ENCODE measurements at regions not wholly inside any gene's neighbourhood (a gene's known extent, or its start where the extent isn't known, plus 50 kb on each side); places are given as distances from the start of the nearest gene placed in this dataset.

- CTCF ChIA-PET: no interaction called here
- no peaks in the 10 kb centered on the region for H3K27me3 Mint-ChIP-seq
- H3K9me3 Mint-ChIP-seq: peaks cover 0 to 13% (median 0%) of the 10 kb centered on the region in 11 donors
- no peak overlapping the region for H3K27ac Mint-ChIP-seq
- intact Hi-C loops (cut with micrococcal nuclease): no loop called here
- ATAC-seq: no peak
- Histone ChIP-seq H3K27ac (ENCODE audit: low read depth, low read length) (no peak overlapping the region), H3K36me3 (ENCODE audit: control insufficient read depth in 2 of 3, insufficient read depth in 3 of 3, low read length in 3 of 3) (no peaks in the 10 kb centered on the region), H3K4me3 (ENCODE audit: low read length) (no peak overlapping the region), H3K4me1 (ENCODE audit: control insufficient read depth in 2 of 2, insufficient read depth in 2 of 2, low read length in 2 of 2) (peaks cover 5% of the 10 kb centered on the region in 2 donors), H3K9me3 (ENCODE audit: control insufficient read depth in 2 of 3, low read length in 3 of 3) (no peaks in the 10 kb centered on the region), H3K27me3 (ENCODE audit: control insufficient read depth in 2 of 2, insufficient read depth in 2 of 2, low read length in 2 of 2) (no peaks in the 10 kb centered on the region)
- POLR2A ChIA-PET: no interaction called here
- DNase-seq: no peak
- H3K4me1 Mint-ChIP-seq: peaks cover 3 to 11% (median 7%) of the 10 kb centered on the region in 7 donors
- H3K36me3 Mint-ChIP-seq: peaks cover 0 to 15% (median 0%) of the 10 kb centered on the region in 5 donors
- H3K4me3 Mint-ChIP-seq: no peak overlapping the region
Observed at GRCh38 chr21:35216996-35217395, 167.9 kb upstream of the RUNX1 start.

- H3K9me3 Mint-ChIP-seq: peaks cover 0 to 11% (median 0%) of the 10 kb centered on the region in 11 donors
- CTCF ChIA-PET: interaction anchor here (0.7 to 1.5 kb wide), 2 partner anchors 10 to 119 kb away, joined by 4 to 8 read pairs; no protein-coding TSS in a partner anchor
- no peaks in the 10 kb centered on the region for H3K27me3 Mint-ChIP-seq
- Histone ChIP-seq H3K4me3 (ENCODE audit: low read length) (no peak overlapping the region), H3K27me3 (ENCODE audit: control insufficient read depth in 2 of 2, insufficient read depth in 2 of 2, low read length in 2 of 2) (no peaks in the 10 kb centered on the region), H3K27ac (ENCODE audit: low read depth, low read length) (no peak overlapping the region), H3K4me1 (ENCODE audit: control insufficient read depth in 2 of 2, insufficient read depth in 2 of 2, low read length in 2 of 2) (no peaks in the 10 kb centered on the region), H3K9me3 (ENCODE audit: control insufficient read depth in 2 of 3, low read length in 3 of 3) (no peaks in the 10 kb centered on the region), H3K36me3 (ENCODE audit: control insufficient read depth in 2 of 3, insufficient read depth in 3 of 3, low read length in 3 of 3) (no peaks in the 10 kb centered on the region)
- ATAC-seq (no peak), DNase-seq (no peak)
- POLR2A ChIA-PET: interaction anchor here (0.6 kb wide), 1 partner anchor 80 kb away, joined by 3 read pairs; no protein-coding TSS in a partner anchor
- peaks cover 0 to 12% (median 0%) of the 10 kb centered on the region in 5 donors for H3K36me3 Mint-ChIP-seq
- no peak overlapping the region for H3K4me3 Mint-ChIP-seq
- peaks cover 0 to 6% (median 3%) of the 10 kb centered on the region in 7 donors for H3K4me1 Mint-ChIP-seq
- intact Hi-C loops (cut with micrococcal nuclease): no loop called here
- H3K27ac Mint-ChIP-seq: no peak overlapping the region
Observed at GRCh38 chr21:35215870-35216269, 166.8 kb upstream of the RUNX1 start.

GRCh38 chr21:35212393-35213127 is 163.5 kb upstream of the RUNX1 start:
- Mint-ChIP-seq H3K27me3 (no peaks in the 10 kb centered on the region), H3K4me1 (no peaks in the 10 kb centered on the region), H3K27ac (no peak overlapping the region), H3K9me3 (peaks cover 0 to 23% (median 12%) of the 10 kb centered on the region in 11 donors), H3K36me3 (peaks cover 0 to 12% (median 0%) of the 10 kb centered on the region in 5 donors), H3K4me3 (no peak overlapping the region)
- Histone ChIP-seq H3K36me3 (ENCODE audit: control insufficient read depth in 2 of 3, insufficient read depth in 3 of 3, low read length in 3 of 3) (no peaks in the 10 kb centered on the region), H3K4me1 (ENCODE audit: control insufficient read depth in 2 of 2, insufficient read depth in 2 of 2, low read length in 2 of 2) (no peaks in the 10 kb centered on the region), H3K9me3 (ENCODE audit: control insufficient read depth in 2 of 3, low read length in 3 of 3) (peaks cover 0 to 6% (median 3%) of the 10 kb centered on the region in 3 experiments), H3K27me3 (ENCODE audit: control insufficient read depth in 2 of 2, insufficient read depth in 2 of 2, low read length in 2 of 2) (no peaks in the 10 kb centered on the region), H3K4me3 (ENCODE audit: low read length) (no peak overlapping the region), H3K27ac (ENCODE audit: low read depth, low read length) (no peak overlapping the region)
- POLR2A ChIA-PET: no interaction called here
- intact Hi-C loops (cut with micrococcal nuclease): no loop called here
- DNase-seq (no peak), ATAC-seq (no peak)
- CTCF ChIA-PET: no interaction called here

- Histone ChIP-seq H3K4me3 (ENCODE audit: low read length) (no peak overlapping the region), H3K36me3 (ENCODE audit: control insufficient read depth in 2 of 3, insufficient read depth in 3 of 3, low read length in 3 of 3) (no peaks in the 10 kb centered on the region), H3K9me3 (ENCODE audit: control insufficient read depth in 2 of 3, low read length in 3 of 3) (peaks cover 0 to 6% (median 3%) of the 10 kb centered on the region in 3 experiments), H3K27ac (ENCODE audit: low read depth, low read length) (no peak overlapping the region), H3K27me3 (ENCODE audit: control insufficient read depth in 2 of 2, insufficient read depth in 2 of 2, low read length in 2 of 2) (no peaks in the 10 kb centered on the region), H3K4me1 (ENCODE audit: control insufficient read depth in 2 of 2, insufficient read depth in 2 of 2, low read length in 2 of 2) (no peaks in the 10 kb centered on the region)
- ChIA-PET CTCF (no interaction called here), POLR2A (no interaction called here)
- Mint-ChIP-seq H3K4me1 (peaks cover 1 to 4% (median 1%) of the 10 kb centered on the region in 7 donors), H3K36me3 (peaks cover 0 to 12% (median 0%) of the 10 kb centered on the region in 5 donors), H3K9me3 (peaks cover 0 to 23% (median 12%) of the 10 kb centered on the region in 11 donors), H3K27me3 (no peaks in the 10 kb centered on the region), H3K27ac (no peak overlapping the region), H3K4me3 (no peak overlapping the region)
- DNase-seq (no peak), ATAC-seq (no peak)
- intact Hi-C loops (cut with micrococcal nuclease): no loop called here
Observed at GRCh38 chr21:35211782-35212181, 162.7 kb upstream of the RUNX1 start.

- Mint-ChIP-seq H3K27ac (no peak overlapping the region), H3K4me3 (no peak overlapping the region), H3K27me3 (no peaks in the 10 kb centered on the region), H3K4me1 (peaks cover 12 to 19% (median 18%) of the 10 kb centered on the region in 7 donors), H3K9me3 (peaks cover 0 to 23% (median 12%) of the 10 kb centered on the region in 11 donors), H3K36me3 (peaks cover 0 to 12% (median 0%) of the 10 kb centered on the region in 5 donors)
- peaks cover 0 to 6% of the 10 kb centered on the region in 2 donors for H3K4me1 ChIP-seq (ENCODE audit: control insufficient read depth in 2 of 2, insufficient read depth in 2 of 2, low read length in 2 of 2)
- no peaks in the 10 kb centered on the region for H3K36me3 ChIP-seq (ENCODE audit: control insufficient read depth in 2 of 3, insufficient read depth in 3 of 3, low read length in 3 of 3)
- intact Hi-C loops (cut with micrococcal nuclease): no loop called here
- no peak for ATAC-seq
- peaks cover 0 to 6% (median 3%) of the 10 kb centered on the region in 3 experiments for H3K9me3 ChIP-seq (ENCODE audit: control insufficient read depth in 2 of 3, low read length in 3 of 3)
- no peaks in the 10 kb centered on the region for H3K27me3 ChIP-seq (ENCODE audit: control insufficient read depth in 2 of 2, insufficient read depth in 2 of 2, low read length in 2 of 2)
- no peak overlapping the region for H3K4me3 ChIP-seq (ENCODE audit: low read length)
- POLR2A ChIA-PET: no interaction called here
- CTCF ChIA-PET: no interaction called here
- no peak for DNase-seq
- H3K27ac ChIP-seq (ENCODE audit: low read depth, low read length): no peak overlapping the region
Observed at GRCh38 chr21:35210093-35210492, 161.0 kb upstream of the RUNX1 start.

- peaks cover 0 to 6% (median 3%) of the 10 kb centered on the region in 3 experiments for H3K9me3 ChIP-seq (ENCODE audit: control insufficient read depth in 2 of 3, low read length in 3 of 3)
- Mint-ChIP-seq H3K9me3 (peaks cover 0 to 23% (median 12%) of the 10 kb centered on the region in 11 donors), H3K27me3 (no peaks in the 10 kb centered on the region), H3K4me3 (no peak overlapping the region), H3K27ac (no peak overlapping the region), H3K4me1 (peaks cover 18 to 29% (median 25%) of the 10 kb centered on the region in 7 donors), H3K36me3 (peaks cover 0 to 12% (median 0%) of the 10 kb centered on the region in 5 donors)
- peaks cover 0 to 10% of the 10 kb centered on the region in 2 donors for H3K4me1 ChIP-seq (ENCODE audit: control insufficient read depth in 2 of 2, insufficient read depth in 2 of 2, low read length in 2 of 2)
- ChIA-PET POLR2A (interaction anchor here (0.7 kb wide), 1 partner anchor 9 kb away, joined by 3 read pairs; no protein-coding TSS in a partner anchor), CTCF (interaction anchor here (2.3 kb wide), 1 partner anchor 10 kb away, joined by 7 read pairs; no protein-coding TSS in a partner anchor)
- no peaks in the 10 kb centered on the region for H3K27me3 ChIP-seq (ENCODE audit: control insufficient read depth in 2 of 2, insufficient read depth in 2 of 2, low read length in 2 of 2)
- H3K4me3 ChIP-seq (ENCODE audit: low read length): no peak overlapping the region
- H3K27ac ChIP-seq (ENCODE audit: low read depth, low read length): no peak overlapping the region
- DNase-seq (no peak), ATAC-seq (no peak)
- intact Hi-C loops (cut with micrococcal nuclease): no loop called here
- no peaks in the 10 kb centered on the region for H3K36me3 ChIP-seq (ENCODE audit: control insufficient read depth in 2 of 3, insufficient read depth in 3 of 3, low read length in 3 of 3)
Observed at GRCh38 chr21:35208810-35209517, 159.9 kb upstream of the RUNX1 start.
